ENCODE measurements at regions not wholly inside any gene's neighbourhood (a gene's known extent, or its start where the extent isn't known, plus 50 kb on each side); places are given as distances from the start of the nearest gene placed in this dataset.

GRCh38 chr19:28899703-28900102 lies 313.2 kb downstream of the UQCRFS1 start:
- Histone ChIP-seq H3K36me3 (no peaks in the 10 kb centered on the region), H3K4me3 (no peak overlapping the region), H3K27me3 (no peaks in the 10 kb centered on the region), H3K27ac (no peak overlapping the region), H3K4me1 (no peaks in the 10 kb centered on the region), H3K9me3 (no peaks in the 10 kb centered on the region)
- intact Hi-C loops (cut with DNase I): no loop called here
- TF ChIP-seq CTCF (IDR thresholded peaks at IDR 0.05): no peak
- DNase-seq (ENCODE audit: low spot score in 2 of 2): no peak

- no peak for TF ChIP-seq CTCF (IDR thresholded peaks at IDR 0.05)
- Histone ChIP-seq H3K4me1 (no peaks in the 10 kb centered on the region), H3K4me3 (no peak overlapping the region), H3K27me3 (no peaks in the 10 kb centered on the region), H3K27ac (no peak overlapping the region), H3K9me3 (no peaks in the 10 kb centered on the region), H3K36me3 (no peaks in the 10 kb centered on the region)
- intact Hi-C loops (cut with DNase I): no loop called here
- DNase-seq (ENCODE audit: low spot score in 2 of 2): no peak
These were observed 314.7 kb downstream of the UQCRFS1 start for GRCh38 chr19:28898249-28898648.

- intact Hi-C loops (cut with DNase I): no loop called here
- no peak for TF ChIP-seq CTCF (IDR thresholded peaks at IDR 0.05)
- H3K9me3 ChIP-seq: no peaks in the 10 kb centered on the region
- H3K4me3 ChIP-seq: no peak overlapping the region
- no peaks in the 10 kb centered on the region for H3K36me3 ChIP-seq
- H3K27me3 ChIP-seq: no peaks in the 10 kb centered on the region
- no peak for DNase-seq (ENCODE audit: low spot score in 2 of 2)
- no peaks in the 10 kb centered on the region for H3K4me1 ChIP-seq
- no peak overlapping the region for H3K27ac ChIP-seq
These were observed 322.8 kb downstream of the UQCRFS1 start for GRCh38 chr19:28889941-28890670.

- intact Hi-C loops (cut with DNase I): no loop called here
These were observed 324.9 kb downstream of the UQCRFS1 start for GRCh38 chr19:28887920-28888618.

GRCh38 chr19:28886708-28887107 lies 326.2 kb downstream of the UQCRFS1 start:
- intact Hi-C loops (cut with DNase I): no loop called here
- Histone ChIP-seq H3K4me3 (no peak overlapping the region), H3K4me1 (no peaks in the 10 kb centered on the region), H3K27ac (no peak overlapping the region), H3K36me3 (no peaks in the 10 kb centered on the region), H3K9me3 (no peaks in the 10 kb centered on the region), H3K27me3 (no peaks in the 10 kb centered on the region)
- DNase-seq (ENCODE audit: low spot score in 2 of 2): no peak
- TF ChIP-seq CTCF (IDR thresholded peaks at IDR 0.05): no peak

More at GRCh38 chr19:28887920-28888618, 324.9 kb downstream of the UQCRFS1 start:
- TF ChIP-seq CTCF (IDR thresholded peaks at IDR 0.05): no peak
- Histone ChIP-seq H3K9me3 (no peaks in the 10 kb centered on the region), H3K4me3 (no peak overlapping the region), H3K4me1 (no peaks in the 10 kb centered on the region), H3K36me3 (no peaks in the 10 kb centered on the region), H3K27me3 (no peaks in the 10 kb centered on the region), H3K27ac (no peak overlapping the region)
- DNase-seq (ENCODE audit: low spot score in 2 of 2): no peak
